ENCODE measurements at regions not wholly inside any gene's neighbourhood (a gene's known extent, or its start where the extent isn't known, plus 50 kb on each side); places are given as distances from the start of the nearest gene placed in this dataset.

DNA sequence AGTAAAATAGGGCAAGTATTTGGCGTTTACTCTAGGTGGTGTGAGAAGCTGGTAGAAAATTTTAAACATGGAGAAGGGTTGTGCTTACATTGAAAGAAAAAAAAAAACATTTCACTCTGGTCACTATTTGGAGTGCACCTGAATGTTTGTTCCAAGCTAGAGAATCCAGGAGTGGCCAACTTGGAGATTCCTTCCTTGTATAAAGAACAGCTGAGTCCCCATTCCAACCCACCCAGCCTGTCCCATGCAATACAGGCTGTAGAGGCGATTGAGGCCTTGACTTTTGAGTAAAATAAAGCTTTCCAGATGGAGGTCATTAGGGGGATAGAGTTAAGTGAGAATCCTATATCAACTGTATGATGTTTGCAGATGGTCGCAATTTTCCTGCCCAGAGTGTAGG, 203.8 kb upstream of the SYT4 start:
- TF ChIP-seq, protein P1, sequence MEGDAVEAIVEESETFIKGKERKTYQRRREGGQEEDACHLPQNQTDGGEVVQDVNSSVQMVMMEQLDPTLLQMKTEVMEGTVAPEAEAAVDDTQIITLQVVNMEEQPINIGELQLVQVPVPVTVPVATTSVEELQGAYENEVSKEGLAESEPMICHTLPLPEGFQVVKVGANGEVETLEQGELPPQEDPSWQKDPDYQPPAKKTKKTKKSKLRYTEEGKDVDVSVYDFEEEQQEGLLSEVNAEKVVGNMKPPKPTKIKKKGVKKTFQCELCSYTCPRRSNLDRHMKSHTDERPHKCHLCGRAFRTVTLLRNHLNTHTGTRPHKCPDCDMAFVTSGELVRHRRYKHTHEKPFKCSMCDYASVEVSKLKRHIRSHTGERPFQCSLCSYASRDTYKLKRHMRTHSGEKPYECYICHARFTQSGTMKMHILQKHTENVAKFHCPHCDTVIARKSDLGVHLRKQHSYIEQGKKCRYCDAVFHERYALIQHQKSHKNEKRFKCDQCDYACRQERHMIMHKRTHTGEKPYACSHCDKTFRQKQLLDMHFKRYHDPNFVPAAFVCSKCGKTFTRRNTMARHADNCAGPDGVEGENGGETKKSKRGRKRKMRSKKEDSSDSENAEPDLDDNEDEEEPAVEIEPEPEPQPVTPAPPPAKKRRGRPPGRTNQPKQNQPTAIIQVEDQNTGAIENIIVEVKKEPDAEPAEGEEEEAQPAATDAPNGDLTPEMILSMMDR (IDR thresholded peaks at IDR 0.05; ENCODE audit: low read depth, low read length): no peak
- TF ChIP-seq, protein P2, sequence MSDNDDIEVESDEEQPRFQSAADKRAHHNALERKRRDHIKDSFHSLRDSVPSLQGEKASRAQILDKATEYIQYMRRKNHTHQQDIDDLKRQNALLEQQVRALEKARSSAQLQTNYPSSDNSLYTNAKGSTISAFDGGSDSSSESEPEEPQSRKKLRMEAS (IDR thresholded peaks at IDR 0.05; ENCODE audit: low read depth, low read length): no peak
- TF ChIP-seq POLR2A (IDR thresholded peaks at IDR 0.05; ENCODE audit: extremely low read depth, insufficient read length) (no peak), MYC (IDR thresholded peaks at IDR 0.05; ENCODE audit: low read depth, low read length) (no peak)
